ENCODE measurements at regions not wholly inside any gene's neighbourhood (a gene's known extent, or its start where the extent isn't known, plus 50 kb on each side); places are given as distances from the start of the nearest gene placed in this dataset.

DNA sequence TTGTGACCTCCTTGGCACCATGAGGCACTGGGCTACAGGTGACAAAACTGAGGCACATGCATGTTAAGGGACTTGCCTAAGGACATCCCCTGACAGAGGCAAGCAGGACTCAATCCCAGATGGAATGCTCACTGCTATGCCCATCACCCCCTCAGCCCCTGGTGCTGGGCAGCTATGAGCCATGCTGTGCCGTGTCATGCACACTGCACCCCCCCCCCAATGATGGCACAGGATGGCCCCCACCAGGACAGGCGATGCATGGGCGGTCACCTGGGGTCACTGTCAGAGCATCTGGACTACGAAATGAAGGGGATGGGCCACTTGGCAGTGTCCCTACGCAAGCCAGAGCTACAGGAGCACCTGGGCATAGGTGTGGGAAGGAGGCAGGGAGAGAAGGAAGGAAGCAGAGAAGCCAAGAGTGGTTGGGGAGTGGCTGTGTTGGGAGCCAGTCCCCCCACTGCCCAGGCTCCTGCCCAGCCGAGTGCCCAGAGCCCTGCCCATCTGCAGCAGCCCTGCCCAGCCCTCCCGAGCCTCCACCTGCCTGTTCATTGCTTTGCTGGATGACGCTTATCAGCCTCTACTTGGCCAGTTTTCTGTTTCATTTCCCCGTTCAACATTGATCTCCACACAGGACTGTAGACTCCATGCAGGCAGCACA, 84.9 kb upstream of the DIO3 start:
- no peak for DNase-seq

DNA sequence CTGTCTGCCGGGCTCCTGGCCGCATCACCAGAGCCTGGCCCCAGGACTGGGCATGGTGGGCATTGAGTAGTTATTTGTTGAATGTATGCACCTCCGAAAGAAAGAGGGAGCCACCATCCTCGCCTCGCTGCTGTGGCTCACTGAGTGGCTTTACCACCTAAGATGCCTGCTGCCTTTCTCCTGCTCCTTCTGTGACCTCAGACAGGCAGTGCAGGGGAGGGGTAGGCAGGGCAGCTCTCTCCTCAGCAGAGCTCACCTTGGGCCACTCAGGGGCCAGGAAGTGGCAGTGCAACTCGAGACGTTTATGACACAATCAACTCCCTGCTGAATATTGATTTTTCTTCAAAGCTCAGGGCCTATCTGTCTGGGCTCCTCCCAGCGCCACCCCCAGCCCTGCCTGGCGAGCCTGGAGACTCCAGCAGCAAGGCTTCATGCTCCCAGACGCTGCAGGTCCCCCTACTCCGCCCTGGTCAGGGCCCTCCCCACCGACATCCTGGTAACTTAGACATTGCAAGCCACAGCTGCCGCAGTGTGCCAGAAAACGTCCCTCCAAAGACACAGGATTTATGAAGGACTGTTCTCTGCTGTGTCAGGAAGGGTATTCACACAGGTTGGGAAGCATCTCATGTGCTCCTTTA, 84.3 kb upstream of the DIO3 start:
- DNase-seq: no peak

- DNase-seq: no peak
Observed at GRCh38 chr14:101477648-101478047, 83.6 kb upstream of the DIO3 start.

- DNase-seq: no peak
Observed at GRCh38 chr14:101478096-101478495, 83.2 kb upstream of the DIO3 start.

DNA sequence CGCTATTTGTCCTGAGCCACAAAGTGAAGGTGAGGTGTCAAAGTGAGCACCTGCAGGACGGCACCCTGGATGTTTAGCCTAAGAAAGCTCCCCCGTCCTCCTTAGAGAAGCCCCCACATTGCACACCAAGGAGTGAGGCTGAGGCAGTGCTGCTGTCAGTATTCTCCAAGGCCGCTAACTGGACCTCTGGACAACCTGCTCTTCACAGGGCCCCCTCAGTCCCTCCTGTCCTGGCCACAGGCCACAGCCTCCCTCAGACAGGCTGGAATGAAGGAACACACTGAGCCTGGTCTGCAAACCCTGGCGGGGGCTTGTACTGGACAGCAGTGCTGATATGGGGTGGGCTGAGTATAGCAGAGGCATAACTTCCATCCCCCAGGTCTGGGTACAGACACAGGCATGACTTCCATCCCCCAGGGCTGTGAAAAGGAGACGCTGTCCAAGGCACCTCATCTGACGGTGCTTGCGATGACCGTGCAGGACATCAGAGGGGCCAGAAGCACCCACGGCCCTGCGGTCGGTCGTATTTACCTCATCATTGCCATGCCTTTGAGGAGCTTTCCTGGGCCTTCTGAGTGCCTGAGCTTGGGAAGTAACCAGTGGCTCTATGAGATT, 82.4 kb upstream of the DIO3 start:
- DNase-seq: no peak

DNA sequence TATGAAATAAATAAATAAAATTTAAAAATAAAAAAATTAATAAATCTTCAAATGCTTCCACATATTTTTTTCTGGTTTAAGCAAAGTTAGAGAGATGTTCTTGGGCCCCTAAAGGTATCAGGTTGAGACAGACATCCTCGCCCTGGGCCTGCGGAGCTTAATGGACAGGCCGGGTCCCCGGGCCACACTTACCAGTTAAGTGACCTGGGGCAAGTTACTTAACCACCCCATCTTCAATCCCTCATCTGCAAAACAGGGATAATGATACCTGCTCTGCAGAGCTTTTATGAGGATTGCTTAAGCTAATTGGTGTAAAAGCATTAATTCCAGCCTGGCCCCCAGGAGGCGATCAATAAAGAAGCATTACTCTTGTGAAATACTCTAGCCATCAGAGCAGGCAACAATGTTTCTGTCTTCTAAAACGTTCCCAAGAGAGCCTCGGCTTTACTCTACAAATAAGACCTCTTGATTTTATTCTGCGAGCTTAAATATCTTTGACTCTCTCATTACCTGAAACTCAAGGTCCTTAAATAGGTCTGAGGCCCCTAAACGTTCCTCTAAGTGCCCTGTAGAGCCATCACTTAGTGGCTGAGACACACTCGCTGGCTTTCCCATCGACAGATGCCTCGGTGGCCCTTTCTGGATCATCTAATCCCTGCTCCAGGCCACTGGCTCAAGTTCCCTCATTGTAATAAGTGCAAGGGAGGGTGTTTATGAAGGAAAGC, 81.1 kb upstream of the DIO3 start:
- DNase-seq: no peak

DNA sequence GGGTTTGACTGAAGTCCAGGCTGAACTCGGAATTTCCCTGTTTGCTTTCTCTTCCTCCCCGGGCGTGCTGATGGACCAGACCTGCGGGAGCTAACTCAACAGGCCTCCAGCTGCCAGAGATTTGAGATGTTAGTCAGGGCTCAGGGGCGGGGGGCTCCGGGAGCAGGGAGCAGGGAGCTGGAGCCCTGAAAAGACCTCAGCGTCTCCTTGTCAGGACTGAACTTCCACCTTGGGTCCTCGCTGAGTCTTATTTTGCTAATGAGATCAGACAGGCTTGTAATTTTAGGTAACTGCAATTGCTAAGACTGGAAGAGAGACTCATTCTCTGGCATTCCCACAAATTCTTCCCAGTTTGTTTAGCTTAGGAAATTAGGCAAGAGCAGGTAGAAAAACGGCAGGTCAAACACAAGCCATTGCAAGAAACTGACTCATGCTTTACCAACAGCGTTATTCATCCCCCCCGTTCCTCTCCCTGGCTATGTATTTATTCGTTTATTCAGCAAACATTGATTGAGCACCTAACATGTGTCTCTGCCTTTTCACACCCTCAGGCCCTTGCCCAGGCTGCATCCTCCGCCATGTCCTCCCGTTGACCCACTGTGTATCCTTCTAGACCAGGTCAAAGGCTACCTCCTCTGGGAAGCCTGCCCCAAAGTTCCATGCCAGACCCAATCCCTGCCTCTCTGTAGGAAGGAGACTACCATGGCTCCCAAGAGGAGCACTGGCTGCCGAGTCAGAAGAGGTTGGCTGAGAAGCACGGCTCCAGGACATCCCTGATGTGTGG, 80.4 kb upstream of the DIO3 start:
- DNase-seq: no peak

GRCh38 chr14:101481557-101481956, 79.7 kb upstream of the DIO3 start:
- no peak for DNase-seq

- DNase-seq: no peak
Observed at GRCh38 chr14:101482066-101482465, 79.2 kb upstream of the DIO3 start.

- no peak for DNase-seq
Observed at GRCh38 chr14:101483829-101484228, 77.5 kb upstream of the DIO3 start.

DNA sequence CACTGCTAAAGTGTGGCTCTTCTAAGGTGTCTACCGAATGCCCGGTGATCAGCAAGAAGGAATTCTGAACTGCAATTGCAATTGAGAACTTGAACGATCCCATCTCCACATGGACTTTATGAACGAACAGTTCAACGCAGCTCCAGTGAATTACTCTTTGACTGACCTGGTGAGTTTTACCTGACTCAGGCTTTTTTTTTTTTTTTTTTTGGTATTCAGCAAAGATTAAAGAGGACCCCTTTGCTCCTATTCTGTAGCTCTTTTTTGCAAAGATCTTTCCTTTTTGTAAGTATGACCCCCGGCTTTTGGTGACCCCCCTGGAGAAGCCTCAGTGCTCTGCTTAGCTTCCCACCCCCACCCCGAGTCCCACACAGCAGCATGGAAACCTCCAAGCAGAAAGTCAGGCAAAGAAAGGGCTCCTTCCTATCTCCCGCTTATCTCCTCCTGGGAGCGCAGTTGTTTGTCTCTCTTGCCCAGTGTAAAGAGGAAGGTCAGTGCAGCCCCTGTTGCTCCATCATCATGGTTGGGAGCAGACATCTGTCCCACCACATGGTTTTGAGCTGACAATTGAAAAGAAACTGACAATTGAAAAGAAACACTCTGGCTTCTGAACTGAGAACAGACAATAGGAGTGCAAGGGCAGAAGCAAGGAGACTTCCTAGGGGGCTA, 72.1 kb upstream of the DIO3 start:
- DNase-seq: no peak

DNA sequence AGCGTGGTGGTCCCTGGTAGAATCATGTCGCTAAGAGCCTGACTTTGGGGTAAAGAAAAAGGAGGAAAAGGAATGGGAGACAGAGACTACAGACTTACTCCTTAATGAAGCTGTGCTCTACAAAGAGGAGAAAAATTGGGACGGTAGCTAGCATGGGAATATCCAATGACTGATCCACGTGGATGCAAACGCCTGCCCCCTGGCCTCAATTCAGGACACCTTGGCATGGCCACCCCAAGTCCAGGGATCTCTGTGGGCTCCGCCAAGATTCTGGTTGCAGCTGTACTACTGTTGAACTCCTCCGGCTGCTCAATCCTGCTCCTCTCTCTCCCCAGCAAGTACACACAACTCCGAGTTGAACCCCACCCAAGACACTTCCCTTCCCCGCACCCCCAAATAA, 70.5 kb upstream of the DIO3 start:
- DNase-seq: no peak

DNA sequence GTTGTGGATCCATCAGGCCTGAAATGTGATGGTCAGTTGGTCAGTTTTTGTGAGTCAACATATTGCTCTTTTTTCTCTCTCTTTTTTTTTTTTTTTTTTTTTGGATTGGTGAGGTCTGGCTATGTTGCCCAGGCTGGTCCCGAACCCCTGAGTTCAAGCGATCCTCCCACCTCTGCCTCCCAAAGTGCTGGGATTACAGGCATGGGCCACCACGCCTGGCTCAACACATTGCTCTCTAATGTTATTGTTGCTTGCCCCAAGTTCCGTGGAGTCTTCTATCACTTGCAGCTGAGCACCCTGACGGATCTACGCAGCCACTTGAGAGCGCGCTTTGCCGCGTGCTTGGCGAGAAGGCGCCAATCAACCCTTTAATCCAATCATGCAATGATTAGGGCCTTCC, 69.5 kb upstream of the DIO3 start:
- no peak for DNase-seq

DNA sequence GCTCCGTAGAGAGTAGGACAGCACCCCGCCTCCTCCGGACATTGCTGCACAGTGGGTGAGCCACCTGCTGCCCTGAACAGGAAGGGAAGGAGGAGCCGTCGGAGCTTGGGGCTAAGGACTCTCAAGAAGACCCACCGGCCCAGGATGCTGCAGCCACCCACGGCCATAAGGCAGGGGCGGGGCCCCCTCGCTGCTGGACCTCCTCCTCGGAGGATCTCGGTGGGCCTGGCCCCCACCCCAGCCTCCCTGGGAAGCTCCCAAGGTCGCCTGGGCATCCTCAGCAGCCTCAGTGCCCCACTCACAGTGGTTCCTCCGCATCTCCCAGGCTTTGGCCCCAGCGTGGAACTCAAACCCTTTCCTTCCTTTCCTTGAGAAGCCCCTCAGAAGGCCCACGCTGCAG, 68.6 kb upstream of the DIO3 start:
- no peak for DNase-seq

DNA sequence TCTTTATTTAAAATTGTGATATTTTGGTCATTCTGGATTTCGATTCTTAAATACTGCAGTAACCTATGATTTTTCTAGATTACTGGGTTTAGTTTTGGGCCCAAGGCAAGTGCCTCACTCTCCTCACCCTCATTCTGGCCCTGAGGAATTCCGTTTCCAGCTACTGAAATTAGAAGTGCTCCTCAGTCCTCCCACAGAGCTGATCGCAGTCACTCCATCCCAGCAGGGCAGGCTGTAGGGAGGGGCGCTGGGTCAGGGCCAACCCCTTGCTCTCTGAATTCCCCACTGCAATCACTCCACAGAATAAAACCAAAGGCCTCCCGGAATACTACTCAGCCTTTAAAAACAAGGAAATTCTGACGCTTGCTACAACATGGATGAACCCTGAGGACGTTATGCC, 66.5 kb upstream of the DIO3 start:
- DNase-seq: no peak

DNA sequence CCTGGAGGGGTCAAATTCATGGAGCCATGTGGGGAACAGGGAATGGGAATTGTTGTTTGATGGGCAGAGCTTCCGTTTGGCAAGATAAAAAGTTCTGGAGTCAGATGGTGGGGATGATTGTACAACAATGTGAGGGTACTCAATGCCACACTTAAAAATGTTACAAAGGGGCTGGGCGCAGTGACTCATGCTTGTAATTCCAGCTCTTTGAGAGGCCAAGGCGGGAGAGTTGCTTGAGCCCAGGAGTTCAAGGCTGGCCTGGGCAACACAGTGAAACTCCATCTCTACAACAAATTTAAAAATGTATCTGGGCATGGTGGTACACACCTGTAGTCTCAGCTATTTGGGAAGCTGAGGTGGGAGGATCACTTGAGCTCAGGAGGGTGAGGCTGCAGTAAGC, 66.0 kb upstream of the DIO3 start:
- no peak for DNase-seq

DNA sequence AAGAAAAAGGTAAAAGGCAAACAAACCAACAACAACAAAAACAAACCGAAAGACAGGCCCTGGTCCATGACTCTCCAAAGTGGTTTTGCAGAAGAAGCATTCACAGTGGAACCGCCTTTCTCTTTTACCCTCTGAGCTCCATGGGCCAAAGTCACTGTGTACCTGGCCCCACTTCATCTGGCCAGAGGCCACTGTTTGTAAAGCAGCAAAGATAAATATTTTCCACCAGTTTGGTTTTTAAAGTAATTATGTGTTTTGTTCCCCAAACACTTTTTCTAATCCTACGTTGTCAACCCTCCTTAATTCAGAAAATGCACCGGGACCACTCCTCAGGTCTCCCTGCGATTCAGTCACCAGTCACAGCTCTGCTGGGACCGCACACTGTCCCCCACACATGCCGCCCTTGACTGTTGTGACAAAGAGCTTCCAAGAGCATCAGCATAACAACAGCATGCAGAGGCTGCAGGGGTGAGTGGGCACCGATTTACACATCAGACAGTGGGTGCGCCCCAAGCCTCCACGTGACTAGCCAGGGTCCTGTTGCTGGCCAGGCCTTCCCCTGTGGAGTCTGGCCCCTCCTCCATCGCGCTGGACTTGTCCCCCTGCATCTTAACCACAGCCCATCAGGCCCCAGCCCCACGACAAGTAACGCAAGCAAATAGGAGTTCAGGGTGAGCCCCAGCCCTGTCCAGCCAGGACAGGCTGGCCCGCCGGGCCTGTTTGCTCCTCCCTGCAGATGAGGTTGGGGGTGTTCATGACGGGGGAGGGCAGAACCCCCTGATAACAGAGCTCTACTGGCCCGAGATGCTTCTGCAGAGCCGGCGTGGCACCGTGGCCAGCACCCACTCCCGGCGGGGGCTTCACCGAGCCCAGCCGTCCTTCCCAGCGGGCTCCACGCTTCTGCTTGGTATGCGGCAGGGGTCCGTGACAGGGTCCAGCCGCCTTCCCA, 65.2 kb upstream of the DIO3 start:
- DNase-seq: no peak

DNA sequence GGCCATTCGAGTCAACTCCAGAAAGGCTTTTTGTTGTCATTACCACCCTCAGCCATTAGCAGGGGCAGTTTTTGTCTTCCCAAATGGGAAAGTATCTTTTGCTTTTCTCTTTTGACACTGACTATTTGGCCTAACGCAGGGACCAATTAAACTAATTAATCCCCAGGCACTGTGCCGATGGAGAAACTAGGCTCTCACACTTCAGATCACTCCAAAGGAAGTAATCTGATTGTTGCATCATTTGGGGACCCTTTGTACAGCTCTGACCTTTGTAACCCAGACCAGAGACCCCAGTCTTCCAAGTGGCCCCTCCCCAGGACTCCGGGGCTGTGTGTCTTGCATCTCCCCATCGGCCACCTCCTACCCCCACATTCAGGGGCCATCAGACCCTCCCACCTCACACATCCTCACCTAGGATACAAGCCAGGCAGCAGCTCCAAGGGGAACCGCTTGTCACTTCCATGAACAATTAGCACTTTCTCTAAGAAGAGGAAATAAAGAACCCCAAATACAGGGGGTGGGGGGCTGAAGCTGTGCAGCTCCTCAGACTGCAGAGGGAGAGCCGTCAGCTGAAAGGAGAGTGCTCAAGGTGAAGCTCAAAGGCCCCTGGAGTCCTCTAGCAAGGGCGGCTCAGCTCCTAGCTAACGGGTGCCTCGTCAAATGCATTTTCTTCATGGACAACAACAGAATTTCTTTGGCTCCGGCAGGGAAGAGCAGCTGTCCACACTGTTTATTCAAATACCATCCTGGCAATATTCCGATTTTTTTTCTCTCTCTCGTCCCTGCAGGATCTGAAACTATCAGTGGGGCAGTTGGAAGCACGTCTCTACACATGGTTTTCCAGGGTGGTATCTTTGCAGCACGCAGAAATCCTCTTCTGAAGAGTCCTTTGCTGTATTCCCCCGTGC, 64.3 kb upstream of the DIO3 start:
- no peak for DNase-seq

DNA sequence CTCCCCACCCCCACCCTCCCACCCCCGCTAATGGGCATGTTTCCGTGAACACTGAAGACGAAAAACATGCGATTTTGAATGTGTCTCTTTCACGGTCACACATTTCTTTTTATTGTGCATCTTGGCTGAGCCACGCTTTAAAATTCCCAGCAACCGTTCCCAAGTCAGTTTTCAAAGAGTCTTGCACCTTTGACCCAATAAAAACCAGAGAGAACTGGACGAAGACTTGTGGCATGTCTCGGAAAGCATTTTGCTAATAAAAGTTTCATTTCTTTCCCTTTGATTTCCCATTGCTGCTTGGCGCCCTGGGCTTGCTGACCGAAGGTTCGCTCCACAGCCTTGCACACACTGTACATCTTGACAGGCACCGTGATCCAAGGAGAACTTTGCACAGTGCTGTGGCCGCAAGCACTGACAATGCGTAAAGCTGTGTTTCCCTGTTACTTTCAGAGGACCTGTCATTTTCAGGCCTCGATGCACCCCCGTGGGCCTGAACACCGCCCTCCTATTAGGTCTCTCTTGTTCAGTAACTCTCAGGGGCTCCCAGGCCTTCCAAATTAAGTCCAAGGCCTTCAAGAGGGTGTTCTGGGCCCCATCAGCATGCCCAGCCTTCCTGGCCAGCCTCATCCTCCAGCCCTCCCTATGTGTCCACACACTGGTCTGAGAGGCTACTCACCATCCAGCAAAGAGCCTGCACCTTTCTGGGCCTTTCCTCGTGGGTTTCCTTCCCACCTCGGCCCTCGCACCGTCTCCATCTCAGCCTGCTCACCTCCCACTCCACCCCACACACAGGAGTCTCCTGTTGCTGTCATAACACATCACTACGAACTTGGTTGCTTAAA, 63.4 kb upstream of the DIO3 start:
- DNase-seq: no peak

- DNase-seq: no peak
Observed at GRCh38 chr14:101498526-101498860, 62.8 kb upstream of the DIO3 start.
